MM.1S (cell line): ENCODE measurements at regions not wholly inside any gene's neighbourhood (a gene's known extent, or its start where the extent isn't known, plus 50 kb on each side); places are given as distances from the start of the nearest gene placed in this dataset.

Experiments used
- DNase-seq: peaks from one replicate; pipeline ENCODE4 v3.0.0-alpha.2; 2015
- H2AFZ ChIP-seq: fragments of 300-600 bp; sonication (generic); 2 replicates; pipeline ENCODE4 v1.6.0; 2016; ENCODE audit warnings: antibody characterized with exemption, low read length
- H3F3A ChIP-seq: fragments of 300-600 bp; sonication (generic); 2 replicates; pipeline ENCODE4 v1.6.1; 2016; ENCODE audit warnings: mild to moderate bottlenecking, antibody characterized with exemption, low read length, moderate library complexity, mixed read lengths; ENCODE audit not compliant: insufficient read depth
- H3K27ac ChIP-seq: fragments of 300-600 bp; sonication (generic); 2 replicates; pipeline ENCODE4 v1.5.1; 2016; ENCODE audit warnings: mild to moderate bottlenecking, low read length
- H3K27me3 ChIP-seq: fragments of 300-600 bp; sonication (generic); replicated peaks from 2 replicates; pipeline ENCODE4 v1.6.0; 2016; ENCODE audit warnings: low read length; ENCODE audit not compliant: insufficient read depth
- H3K36me3 ChIP-seq: fragments of 300-600 bp; sonication (generic); replicated peaks from 2 replicates; pipeline ENCODE4 v1.6.1; 2016; ENCODE audit warnings: mild to moderate bottlenecking, low read length, mixed read lengths; ENCODE audit not compliant: insufficient read depth
- H3K4me1 ChIP-seq: fragments of 300-600 bp; sonication (generic); 2 replicates; pipeline ENCODE4 v1.6.1; 2016; ENCODE audit warnings: low read length, mixed read lengths
- H3K4me2 ChIP-seq: fragments of 300-600 bp; sonication (generic); 2 replicates; pipeline ENCODE4 v1.6.0; 2016; ENCODE audit warnings: low read depth, low read length
- H3K4me3 ChIP-seq: fragments of 300-600 bp; sonication (generic); 2 replicates; pipeline ENCODE4 v1.5.1; 2016; ENCODE audit warnings: low read length, mixed read lengths
- H3K79me2 ChIP-seq: fragments of 300-600 bp; sonication (generic); 2 replicates; pipeline ENCODE4 v1.6.1; 2016; ENCODE audit warnings: mixed run types, low read length, mixed read lengths
- H3K9ac ChIP-seq: fragments of 300-600 bp; sonication (generic); 2 replicates; pipeline ENCODE4 v1.6.1; 2016; ENCODE audit warnings: low read length, mixed read lengths
- H3K9me2 ChIP-seq: fragments of 300-600 bp; sonication (generic); replicated peaks from 2 replicates; pipeline ENCODE4 v1.6.1; 2016; ENCODE audit warnings: mild to moderate bottlenecking, low read length, mixed read lengths; ENCODE audit not compliant: insufficient read depth
- H3K9me3 ChIP-seq: fragments of 300-600 bp; sonication (generic); replicated peaks from 2 replicates; pipeline ENCODE4 v1.6.1; 2016; ENCODE audit warnings: mild to moderate bottlenecking, low read length, mixed read lengths; ENCODE audit not compliant: insufficient read depth
- H4K20me1 ChIP-seq: fragments of 300-600 bp; sonication (generic); 2 replicates; pipeline ENCODE4 v1.6.1; 2016; ENCODE audit warnings: mild to moderate bottlenecking, low read length, moderate library complexity, mixed read lengths; ENCODE audit not compliant: insufficient read depth
- EZH2 ChIP-seq: fragments of 300-600 bp; sonication (generic); optimal IDR thresholded peaks from 2 replicates; pipeline ENCODE3; 2017; ENCODE audit warnings: low read depth, mild to moderate bottlenecking, antibody characterized with exemption, low read length, mixed read lengths
- EZH2phosphoT487 ChIP-seq: fragments of 300-600 bp; sonication (generic); IDR thresholded peaks from 2 replicates; pipeline ENCODE4 v1.6.1; 2018; ENCODE audit warnings: antibody characterized with exemption, low read length
- TF ChIP-seq, protein P1 (sequence below): fragments of 300-600 bp; sonication (generic); IDR thresholded peaks from 2 replicates; pipeline ENCODE4 v1.5.1; 2016; ENCODE audit warnings: antibody characterized with exemption, low read length, mixed read lengths

DNA sequence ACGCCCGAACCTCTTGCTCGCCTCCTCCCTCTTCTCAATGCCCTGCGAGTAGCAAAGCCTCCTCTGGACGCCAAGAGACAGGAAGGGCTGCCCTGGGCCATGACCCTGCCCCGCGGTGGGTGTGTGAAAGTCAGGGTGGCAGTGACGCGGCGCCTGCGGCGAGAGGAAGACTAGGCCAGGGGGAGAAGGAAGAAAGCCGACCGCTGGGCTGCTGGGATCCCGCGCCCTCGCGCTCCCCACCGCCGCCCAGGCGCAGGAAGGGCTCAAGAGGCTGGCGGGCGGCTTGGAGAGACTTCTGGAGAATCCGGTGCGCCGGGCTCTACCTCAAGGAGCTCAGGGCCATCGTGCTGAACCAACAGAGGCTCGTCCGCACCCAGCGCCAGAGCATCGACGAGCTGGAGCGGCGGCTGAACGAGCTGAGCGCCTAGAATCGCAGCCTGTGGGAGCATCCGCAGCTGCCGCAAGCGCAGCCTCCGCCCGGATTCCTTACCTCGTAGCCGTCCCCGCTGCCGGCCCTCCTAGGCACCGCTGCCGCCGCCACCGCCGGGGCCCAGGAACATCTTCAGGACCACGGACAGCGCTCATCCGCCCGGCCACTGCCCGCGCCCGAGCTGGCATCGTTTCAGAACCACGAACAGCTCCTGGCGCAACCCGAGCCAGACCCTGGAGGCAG lies 105.0 kb upstream of the PRB2 start:
- DNase-seq, result peak; percentile 11
- H3K4me2 ChIP-seq, result no peak overlapping the region
- H3F3A ChIP-seq, result no peaks in the 10 kb centered on the region

DNA sequence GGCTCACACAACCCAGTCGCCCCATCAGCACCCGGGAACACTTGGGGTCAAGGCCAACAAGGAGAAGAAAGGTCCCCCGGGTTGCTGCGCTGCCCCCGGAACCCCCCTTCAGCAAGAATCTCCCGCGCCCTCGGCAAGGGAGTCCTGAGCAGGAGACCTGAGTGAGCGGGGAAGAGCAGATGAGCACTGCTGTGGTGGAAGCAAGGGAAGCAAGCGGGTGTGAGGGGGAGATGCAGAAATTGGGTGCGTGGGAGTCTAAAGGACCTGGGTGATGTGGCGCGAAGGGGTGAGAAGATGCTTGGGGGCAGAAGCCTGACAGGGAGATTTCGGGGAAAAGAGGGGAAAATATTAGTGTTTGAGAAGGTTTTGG lies 105.5 kb upstream of the PRB2 start:
- Histone ChIP-seq H3K9me3 (no peaks in the 10 kb centered on the region), H3K4me1 (no peaks in the 10 kb centered on the region), H4K20me1 (no peaks in the 10 kb centered on the region), H3K9ac (no peak overlapping the region), H3K4me2 (no peak overlapping the region), H3K27ac (no peak overlapping the region), H3K79me2 (no peaks in the 10 kb centered on the region), H3F3A (no peaks in the 10 kb centered on the region), H3K4me3 (no peak overlapping the region), H2AFZ (no peak overlapping the region), H3K9me2 (no peaks in the 10 kb centered on the region), H3K27me3 (no peaks in the 10 kb centered on the region), H3K36me3 (no peaks in the 10 kb centered on the region)
- TF ChIP-seq, protein P1, sequence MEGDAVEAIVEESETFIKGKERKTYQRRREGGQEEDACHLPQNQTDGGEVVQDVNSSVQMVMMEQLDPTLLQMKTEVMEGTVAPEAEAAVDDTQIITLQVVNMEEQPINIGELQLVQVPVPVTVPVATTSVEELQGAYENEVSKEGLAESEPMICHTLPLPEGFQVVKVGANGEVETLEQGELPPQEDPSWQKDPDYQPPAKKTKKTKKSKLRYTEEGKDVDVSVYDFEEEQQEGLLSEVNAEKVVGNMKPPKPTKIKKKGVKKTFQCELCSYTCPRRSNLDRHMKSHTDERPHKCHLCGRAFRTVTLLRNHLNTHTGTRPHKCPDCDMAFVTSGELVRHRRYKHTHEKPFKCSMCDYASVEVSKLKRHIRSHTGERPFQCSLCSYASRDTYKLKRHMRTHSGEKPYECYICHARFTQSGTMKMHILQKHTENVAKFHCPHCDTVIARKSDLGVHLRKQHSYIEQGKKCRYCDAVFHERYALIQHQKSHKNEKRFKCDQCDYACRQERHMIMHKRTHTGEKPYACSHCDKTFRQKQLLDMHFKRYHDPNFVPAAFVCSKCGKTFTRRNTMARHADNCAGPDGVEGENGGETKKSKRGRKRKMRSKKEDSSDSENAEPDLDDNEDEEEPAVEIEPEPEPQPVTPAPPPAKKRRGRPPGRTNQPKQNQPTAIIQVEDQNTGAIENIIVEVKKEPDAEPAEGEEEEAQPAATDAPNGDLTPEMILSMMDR, result no peak
- TF ChIP-seq EZH2 (no peak), EZH2phosphoT487 (no peak)
- DNase-seq, result no peak

More for the DNA sequence above, 105.0 kb upstream of the PRB2 start:
- Histone ChIP-seq H3K27me3 (no peaks in the 10 kb centered on the region), H2AFZ (no peak overlapping the region), H4K20me1 (no peaks in the 10 kb centered on the region), H3K4me3 (no peak overlapping the region), H3K36me3 (no peaks in the 10 kb centered on the region), H3K9me3 (no peaks in the 10 kb centered on the region), H3K4me1 (no peaks in the 10 kb centered on the region), H3K79me2 (no peaks in the 10 kb centered on the region), H3K9me2 (no peaks in the 10 kb centered on the region), H3K9ac (no peak overlapping the region), H3K27ac (no peak overlapping the region)
- TF ChIP-seq EZH2phosphoT487, result no peak

DNA sequence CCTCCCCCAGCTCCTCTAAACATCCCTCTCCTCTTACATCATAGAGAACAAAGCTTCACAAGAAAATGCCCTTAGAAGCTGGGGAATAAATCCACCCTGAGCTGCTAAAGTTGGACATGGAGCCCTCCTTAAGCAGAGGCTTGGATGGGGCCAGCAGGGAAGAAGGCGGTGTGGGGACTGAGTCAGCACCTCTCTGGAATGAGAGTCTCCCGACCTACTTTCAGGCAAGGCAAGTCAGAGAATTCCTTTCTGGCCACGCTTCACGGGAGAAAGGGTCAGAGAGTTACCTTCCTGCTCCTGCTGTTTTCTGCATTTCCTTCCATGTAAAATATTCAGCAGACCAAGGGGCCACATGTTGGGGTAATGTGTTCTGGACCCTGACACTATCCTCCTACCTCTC lies 113.3 kb upstream of the PRB2 start:
- H2AFZ ChIP-seq, result no peak overlapping the region
- H3K9me2 ChIP-seq, result no peaks in the 10 kb centered on the region
- H3K9me3 ChIP-seq, result no peaks in the 10 kb centered on the region
- no peaks in the 10 kb centered on the region for H3K4me1 ChIP-seq
- no peaks in the 10 kb centered on the region for H3K79me2 ChIP-seq
- no peak overlapping the region for H3K4me2 ChIP-seq
- no peaks in the 10 kb centered on the region for H3F3A ChIP-seq
- no peak for DNase-seq
- H3K4me3 ChIP-seq, result no peak overlapping the region
- H3K27me3 ChIP-seq, result no peaks in the 10 kb centered on the region
- no peaks in the 10 kb centered on the region for H3K36me3 ChIP-seq
- TF ChIP-seq EZH2 (no peak), EZH2phosphoT487 (no peak)
- TF ChIP-seq, protein P1, result no peak
- H4K20me1 ChIP-seq, result no peaks in the 10 kb centered on the region
- H3K27ac ChIP-seq, result no peak overlapping the region
- no peak overlapping the region for H3K9ac ChIP-seq

DNA sequence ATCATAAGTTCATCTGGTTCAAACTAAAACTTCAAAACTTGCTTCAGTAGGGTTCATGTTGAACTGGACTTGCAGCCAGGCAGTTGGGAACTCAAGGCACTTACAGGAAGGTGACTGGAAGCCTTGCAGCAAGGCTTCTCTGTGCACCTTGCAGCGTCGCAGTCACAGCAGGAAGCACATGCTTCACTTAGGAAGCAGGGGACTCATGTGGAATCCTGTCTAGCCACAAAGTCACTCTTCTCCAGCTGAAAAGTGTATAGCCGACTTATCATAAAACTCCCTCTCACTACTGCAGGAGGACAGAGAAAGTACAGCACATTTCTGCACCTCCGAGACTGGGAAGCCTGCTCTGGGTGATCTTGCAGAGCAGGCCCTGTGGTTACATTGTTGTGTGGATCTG lies 114.0 kb upstream of the PRB2 start:
- no peaks in the 10 kb centered on the region for H3F3A ChIP-seq
- H3K9me3 ChIP-seq, result no peaks in the 10 kb centered on the region
- no peaks in the 10 kb centered on the region for H3K4me1 ChIP-seq
- H3K27ac ChIP-seq, result no peak overlapping the region
- no peak overlapping the region for H3K9ac ChIP-seq
- no peak overlapping the region for H3K4me3 ChIP-seq
- no peaks in the 10 kb centered on the region for H3K9me2 ChIP-seq
- TF ChIP-seq EZH2, result no peak
- no peak for TF ChIP-seq EZH2phosphoT487
- TF ChIP-seq, protein P1, result no peak
- no peak overlapping the region for H3K4me2 ChIP-seq
- H3K36me3 ChIP-seq, result no peaks in the 10 kb centered on the region
- H3K79me2 ChIP-seq, result no peaks in the 10 kb centered on the region
- H4K20me1 ChIP-seq, result no peaks in the 10 kb centered on the region
- no peak overlapping the region for H2AFZ ChIP-seq
- H3K27me3 ChIP-seq, result no peaks in the 10 kb centered on the region
- DNase-seq, result no peak
